Upper lobe of left lung (tissue), 4 donors: ENCODE measurements at regions not wholly inside any gene's neighbourhood (a gene's known extent, or its start where the extent isn't known, plus 50 kb on each side); places are given as distances from the start of the nearest gene placed in this dataset.

Experiments used
- POLR2AphosphoS5 ChIP-seq, 2 donors: sonication (generic); formaldehyde crosslinking; IDR thresholded peaks; one replicate each; pipeline ENCODE4 v1.5.1; 2017; ENCODE audit warnings: antibody characterized with exemption in 2 of 2
- TF ChIP-seq, protein P1 (sequence below), 6 experiments: fragments of 450-650 bp in 4 of 6; fragments of 200-600 bp in 2 of 6; sonication (generic) in 2 of 6; IDR thresholded peaks; one replicate each; pipeline ENCODE4 v1.5.1; 2016 to 2019; ENCODE audit warnings: antibody characterized with exemption in 6 of 6

DNA sequence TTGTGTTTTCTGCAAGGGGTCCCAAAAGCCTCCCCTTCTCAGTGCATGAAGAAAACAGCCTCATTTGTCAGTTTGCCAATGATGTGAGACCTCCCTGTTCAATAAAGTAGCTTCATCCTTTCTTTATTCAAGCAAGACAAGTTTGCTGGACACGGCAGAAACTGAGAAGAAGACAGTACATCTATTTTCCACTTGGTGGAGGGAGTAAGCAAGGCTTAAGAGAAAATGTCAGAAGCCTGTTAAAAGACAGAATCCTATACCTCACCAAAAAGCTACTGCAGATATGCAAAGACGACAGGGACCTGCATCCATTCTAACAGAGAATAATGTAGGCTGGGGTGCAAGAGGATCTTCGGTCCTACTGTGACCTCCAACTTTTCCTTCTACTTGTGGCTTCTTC lies 506.8 kb upstream of the VRK2 start:
- TF ChIP-seq, protein P1, sequence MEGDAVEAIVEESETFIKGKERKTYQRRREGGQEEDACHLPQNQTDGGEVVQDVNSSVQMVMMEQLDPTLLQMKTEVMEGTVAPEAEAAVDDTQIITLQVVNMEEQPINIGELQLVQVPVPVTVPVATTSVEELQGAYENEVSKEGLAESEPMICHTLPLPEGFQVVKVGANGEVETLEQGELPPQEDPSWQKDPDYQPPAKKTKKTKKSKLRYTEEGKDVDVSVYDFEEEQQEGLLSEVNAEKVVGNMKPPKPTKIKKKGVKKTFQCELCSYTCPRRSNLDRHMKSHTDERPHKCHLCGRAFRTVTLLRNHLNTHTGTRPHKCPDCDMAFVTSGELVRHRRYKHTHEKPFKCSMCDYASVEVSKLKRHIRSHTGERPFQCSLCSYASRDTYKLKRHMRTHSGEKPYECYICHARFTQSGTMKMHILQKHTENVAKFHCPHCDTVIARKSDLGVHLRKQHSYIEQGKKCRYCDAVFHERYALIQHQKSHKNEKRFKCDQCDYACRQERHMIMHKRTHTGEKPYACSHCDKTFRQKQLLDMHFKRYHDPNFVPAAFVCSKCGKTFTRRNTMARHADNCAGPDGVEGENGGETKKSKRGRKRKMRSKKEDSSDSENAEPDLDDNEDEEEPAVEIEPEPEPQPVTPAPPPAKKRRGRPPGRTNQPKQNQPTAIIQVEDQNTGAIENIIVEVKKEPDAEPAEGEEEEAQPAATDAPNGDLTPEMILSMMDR (IDR thresholded peaks at IDR 0.05), result no peak
- TF ChIP-seq POLR2AphosphoS5 (IDR thresholded peaks at IDR 0.05), result no peak
